ENCODE measurements at regions not wholly inside any gene's neighbourhood (a gene's known extent, or its start where the extent isn't known, plus 50 kb on each side); places are given as distances from the start of the nearest gene placed in this dataset.
"Not testable (repeated sequence)": the region's sequence is repeated elsewhere in the genome, so short reads cannot be mapped to it uniquely, and the experiment has no call there.

DNA sequence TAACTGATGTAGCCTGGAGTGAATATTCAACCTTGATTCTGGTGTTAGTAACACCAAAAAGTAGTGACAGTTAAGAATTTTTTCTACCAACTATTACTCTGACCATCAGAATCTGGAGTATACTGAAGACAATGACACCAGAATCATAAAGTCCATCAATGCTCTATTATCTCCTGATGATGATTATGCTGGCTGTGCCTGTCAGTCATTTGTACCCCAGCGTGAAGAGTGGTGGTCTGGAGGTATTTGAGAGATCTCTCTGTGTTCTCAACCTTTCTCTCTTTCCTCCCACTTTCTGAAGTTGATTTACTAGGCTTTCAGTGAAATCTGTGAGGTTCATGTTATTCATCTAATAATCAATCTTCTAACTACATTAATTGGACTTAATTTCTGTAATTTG is 615.4 kb downstream of the SLC16A7 start:
- Histone ChIP-seq H3K4me2 (ENCODE audit: low read length) (no peak overlapping the region), H3K27me3 (ENCODE audit: control insufficient read depth, insufficient read depth, low read length) (no peaks in the 10 kb centered on the region), H3K4me3 (ENCODE audit: low read depth, low read length) (no peak overlapping the region), H3K9me3 (ENCODE audit: control insufficient read depth, low read length) (no peaks in the 10 kb centered on the region), H3K9ac (no peak overlapping the region), H3K4me1 (no peaks in the 10 kb centered on the region), H3K27ac (no peak overlapping the region), H3K36me3 (ENCODE audit: control insufficient read depth, insufficient read depth, low read length) (no peaks in the 10 kb centered on the region), H2AFZ (no peak overlapping the region), H3K79me2 (no peaks in the 10 kb centered on the region)
- TF ChIP-seq, protein P1, sequence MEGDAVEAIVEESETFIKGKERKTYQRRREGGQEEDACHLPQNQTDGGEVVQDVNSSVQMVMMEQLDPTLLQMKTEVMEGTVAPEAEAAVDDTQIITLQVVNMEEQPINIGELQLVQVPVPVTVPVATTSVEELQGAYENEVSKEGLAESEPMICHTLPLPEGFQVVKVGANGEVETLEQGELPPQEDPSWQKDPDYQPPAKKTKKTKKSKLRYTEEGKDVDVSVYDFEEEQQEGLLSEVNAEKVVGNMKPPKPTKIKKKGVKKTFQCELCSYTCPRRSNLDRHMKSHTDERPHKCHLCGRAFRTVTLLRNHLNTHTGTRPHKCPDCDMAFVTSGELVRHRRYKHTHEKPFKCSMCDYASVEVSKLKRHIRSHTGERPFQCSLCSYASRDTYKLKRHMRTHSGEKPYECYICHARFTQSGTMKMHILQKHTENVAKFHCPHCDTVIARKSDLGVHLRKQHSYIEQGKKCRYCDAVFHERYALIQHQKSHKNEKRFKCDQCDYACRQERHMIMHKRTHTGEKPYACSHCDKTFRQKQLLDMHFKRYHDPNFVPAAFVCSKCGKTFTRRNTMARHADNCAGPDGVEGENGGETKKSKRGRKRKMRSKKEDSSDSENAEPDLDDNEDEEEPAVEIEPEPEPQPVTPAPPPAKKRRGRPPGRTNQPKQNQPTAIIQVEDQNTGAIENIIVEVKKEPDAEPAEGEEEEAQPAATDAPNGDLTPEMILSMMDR (IDR thresholded peaks at IDR 0.05) = no peak

DNA sequence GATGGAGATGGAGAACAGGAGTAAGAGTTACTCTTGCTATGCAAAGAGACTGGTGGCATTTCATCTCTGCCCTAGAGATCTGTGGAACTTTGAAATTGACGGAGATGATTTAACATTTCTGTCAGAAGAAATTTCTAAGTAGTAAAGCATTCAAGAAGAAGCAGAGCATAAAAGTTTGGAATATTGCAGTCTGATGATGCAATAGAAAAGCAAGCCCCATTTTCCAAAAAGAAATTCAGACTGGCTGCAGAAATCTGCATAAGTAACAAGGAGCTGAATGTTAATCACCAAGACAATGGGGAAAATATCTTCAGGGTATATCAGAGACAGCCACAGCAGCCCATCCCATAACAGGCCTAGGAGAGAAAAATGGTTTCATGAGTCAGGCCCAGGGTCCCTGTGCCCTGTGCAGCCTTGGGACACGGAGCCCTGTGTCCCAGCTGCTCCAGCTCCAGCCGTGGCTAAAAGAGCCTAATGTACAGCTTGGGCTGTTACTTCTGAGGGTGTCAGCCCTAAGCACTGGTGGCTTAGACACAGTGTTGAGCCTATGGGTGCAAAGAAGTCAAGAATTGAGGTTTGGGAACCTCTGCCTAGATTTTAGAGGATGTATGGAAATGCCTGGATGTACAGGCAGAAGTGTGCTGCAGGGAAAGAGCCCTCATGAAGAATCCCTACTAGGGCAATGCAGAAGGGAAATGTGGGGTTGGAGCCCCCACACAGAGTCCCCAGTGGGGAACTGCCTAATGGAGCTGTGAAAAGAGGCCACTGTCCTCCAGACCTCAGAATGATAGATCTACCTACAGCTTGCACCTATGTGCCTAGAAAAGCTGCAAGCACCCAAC is 616.6 kb downstream of the SLC16A7 start:
- Histone ChIP-seq H3K27me3 (ENCODE audit: control insufficient read depth, insufficient read depth, low read length) (no peaks in the 10 kb centered on the region), H3K9me3 (ENCODE audit: control insufficient read depth, low read length) (no peaks in the 10 kb centered on the region), H3K27ac (no peak overlapping the region), H3K4me2 (ENCODE audit: low read length) (no peak overlapping the region), H3K79me2 (no peaks in the 10 kb centered on the region), H3K36me3 (ENCODE audit: control insufficient read depth, insufficient read depth, low read length) (no peaks in the 10 kb centered on the region), H2AFZ (no peak overlapping the region), H3K4me1 (no peaks in the 10 kb centered on the region), H3K4me3 (ENCODE audit: low read depth, low read length) (no peak overlapping the region), H3K9ac (no peak overlapping the region)
- TF ChIP-seq, protein P1 (IDR thresholded peaks at IDR 0.05) = no peak

DNA sequence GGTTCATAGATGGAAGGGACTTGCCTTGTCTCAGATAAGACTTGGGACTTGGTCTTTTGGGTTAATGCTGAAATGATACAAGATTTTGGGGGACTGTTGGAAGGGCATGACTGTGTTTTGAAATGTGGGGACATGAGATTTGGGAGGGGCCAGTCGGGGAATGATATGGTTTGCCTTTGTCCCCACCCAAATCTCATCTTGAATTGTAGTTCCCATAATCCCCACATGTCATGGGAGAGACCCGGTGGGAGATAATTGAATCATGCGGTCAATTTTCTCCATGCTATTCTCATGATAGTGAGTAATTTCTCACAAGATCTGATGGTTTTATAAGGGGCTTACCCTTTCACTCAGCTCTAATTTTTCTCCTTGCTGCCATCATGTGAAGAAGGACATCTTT is 617.4 kb downstream of the SLC16A7 start:
- not testable (repeated sequence) for H3K27me3 ChIP-seq (ENCODE audit: control insufficient read depth, insufficient read depth, low read length); H3K27ac ChIP-seq; H2AFZ ChIP-seq; H3K36me3 ChIP-seq (ENCODE audit: control insufficient read depth, insufficient read depth, low read length); H3K4me3 ChIP-seq (ENCODE audit: low read depth, low read length); H3K4me2 ChIP-seq (ENCODE audit: low read length); H3K79me2 ChIP-seq; H3K9ac ChIP-seq; H3K9me3 ChIP-seq (ENCODE audit: control insufficient read depth, low read length); H3K4me1 ChIP-seq

GRCh38 chr12:60216226-60216625 is 620.4 kb downstream of the SLC16A7 start:
- H3K79me2 ChIP-seq = no peaks in the 10 kb centered on the region
- no peaks in the 10 kb centered on the region for H3K36me3 ChIP-seq (ENCODE audit: control insufficient read depth, insufficient read depth, low read length)
- no peaks in the 10 kb centered on the region for H3K27me3 ChIP-seq (ENCODE audit: control insufficient read depth, insufficient read depth, low read length)
- no peaks in the 10 kb centered on the region for H3K9me3 ChIP-seq (ENCODE audit: control insufficient read depth, low read length)
- H3K9ac ChIP-seq = no peak overlapping the region
- no peak overlapping the region for H2AFZ ChIP-seq
- no peak overlapping the region for H3K4me3 ChIP-seq (ENCODE audit: low read depth, low read length)
- H3K4me1 ChIP-seq = no peaks in the 10 kb centered on the region
- H3K27ac ChIP-seq = no peak overlapping the region
- TF ChIP-seq, protein P1 (IDR thresholded peaks at IDR 0.05) = no peak
- no peak overlapping the region for H3K4me2 ChIP-seq (ENCODE audit: low read length)

- Histone ChIP-seq H3K9ac (no peak overlapping the region), H3K79me2 (no peaks in the 10 kb centered on the region), H3K27ac (no peak overlapping the region), H3K4me1 (no peaks in the 10 kb centered on the region), H3K36me3 (ENCODE audit: control insufficient read depth, insufficient read depth, low read length) (no peaks in the 10 kb centered on the region), H3K4me3 (ENCODE audit: low read depth, low read length) (no peak overlapping the region), H2AFZ (no peak overlapping the region), H3K4me2 (ENCODE audit: low read length) (no peak overlapping the region), H3K9me3 (ENCODE audit: control insufficient read depth, low read length) (no peaks in the 10 kb centered on the region), H3K27me3 (ENCODE audit: control insufficient read depth, insufficient read depth, low read length) (no peaks in the 10 kb centered on the region)
- TF ChIP-seq, protein P1 (IDR thresholded peaks at IDR 0.05) = no peak
Observed at GRCh38 chr12:60223242-60223641, 627.4 kb downstream of the SLC16A7 start.
